Upper lobe of right lung (tissue), 1 donor: ENCODE measurements at regions not wholly inside any gene's neighbourhood (a gene's known extent, or its start where the extent isn't known, plus 50 kb on each side); places are given as distances from the start of the nearest gene placed in this dataset.

ENCODE experiments used
- ATAC-seq: fragments of 200-7000 bp; cut with Tn5 transposase; one replicate; pipeline ENCODE4 v1.9.1; 2020; ENCODE audit warnings: mild to moderate bottlenecking, moderate library complexity
- DNase-seq: peaks from one replicate; pipeline ENCODE4 v3.0.0-alpha.2; 2020
- H3K27ac ChIP-seq: fragments of 200-600 bp; one replicate; pipeline ENCODE4 v1.8.0; 2022
- H3K27me3 ChIP-seq: fragments of 200-600 bp; one replicate; pipeline ENCODE4 v1.8.0; 2022; ENCODE audit warnings: mild to moderate bottlenecking
- H3K36me3 ChIP-seq: fragments of 200-600 bp; one replicate; pipeline ENCODE4 v1.8.0; 2022
- H3K4me1 ChIP-seq: fragments of 200-600 bp; one replicate; pipeline ENCODE4 v1.8.0; 2022
- H3K4me3 ChIP-seq: fragments of 200-600 bp; one replicate; pipeline ENCODE4 v1.8.0; 2022; ENCODE audit warnings: mild to moderate bottlenecking
- H3K9me3 ChIP-seq: fragments of 200-600 bp; one replicate; pipeline ENCODE4 v1.8.0; 2022
- CTCF ChIP-seq: fragments of 200-600 bp; IDR thresholded peaks from one replicate; pipeline ENCODE4 v1.8.0; 2022; ENCODE audit warnings: antibody characterized with exemption
- intact Hi-C: fragments of 100-400 bp; cut with DNase I; formaldehyde crosslinking; loops from one replicate; pipeline ENCODE4 v1.11.0; 2022
- donor health status: DM: no; HTN: yes; CAD: no; lungs with severe emphysema.

GRCh38 chrX:39734174-39734776, 363.5 kb downstream of the BCOR start:
- no peak for TF ChIP-seq CTCF
- H3K4me1 ChIP-seq, result peaks cover 3% of the 10 kb centered on the region
- no peaks in the 10 kb centered on the region for H3K27me3 ChIP-seq
- no peak overlapping the region for H3K27ac ChIP-seq
- H3K36me3 ChIP-seq, result no peaks in the 10 kb centered on the region
- H3K9me3 ChIP-seq, result no peaks in the 10 kb centered on the region
- intact Hi-C loops, result no loop called here
- ATAC-seq (peak; percentile 53), DNase-seq (no peak)
- no peak overlapping the region for H3K4me3 ChIP-seq

GRCh38 chrX:39736216-39737211, 361.2 kb downstream of the BCOR start:
- ATAC-seq (peak; percentile 84), DNase-seq (peak; percentile 86)
- H3K9me3 ChIP-seq, result no peaks in the 10 kb centered on the region
- H3K27me3 ChIP-seq, result no peaks in the 10 kb centered on the region
- H3K4me1 ChIP-seq, result no peaks in the 10 kb centered on the region
- intact Hi-C loops, result no loop called here
- no peak overlapping the region for H3K27ac ChIP-seq
- no peaks in the 10 kb centered on the region for H3K36me3 ChIP-seq
- TF ChIP-seq CTCF, result no peak
- no peak overlapping the region for H3K4me3 ChIP-seq

GRCh38 chrX:39739585-39739984, 358.2 kb downstream of the BCOR start:
- Histone ChIP-seq H3K4me3 (no peak overlapping the region), H3K27me3 (no peaks in the 10 kb centered on the region), H3K36me3 (no peaks in the 10 kb centered on the region), H3K27ac (no peak overlapping the region), H3K9me3 (no peaks in the 10 kb centered on the region), H3K4me1 (no peaks in the 10 kb centered on the region)
- no peak for DNase-seq
- TF ChIP-seq CTCF, result no peak
- no peak for ATAC-seq
- intact Hi-C loops, result no loop called here

GRCh38 chrX:39740078-39740477, 357.7 kb downstream of the BCOR start:
- ATAC-seq, result no peak

GRCh38 chrX:39741904-39742303, 355.9 kb downstream of the BCOR start:
- Histone ChIP-seq H3K4me3 (no peak overlapping the region), H3K27me3 (no peaks in the 10 kb centered on the region), H3K27ac (no peak overlapping the region), H3K9me3 (no peaks in the 10 kb centered on the region), H3K4me1 (no peaks in the 10 kb centered on the region), H3K36me3 (no peaks in the 10 kb centered on the region)
- DNase-seq, result no peak
- TF ChIP-seq CTCF, result no peak
- ATAC-seq, result no peak
- intact Hi-C loops, result no loop called here

More at GRCh38 chrX:39740078-39740477, 357.7 kb downstream of the BCOR start:
- H3K27me3 ChIP-seq, result no peaks in the 10 kb centered on the region
- H3K4me3 ChIP-seq, result no peak overlapping the region
- DNase-seq, result no peak
- H3K27ac ChIP-seq, result no peak overlapping the region
- H3K9me3 ChIP-seq, result no peaks in the 10 kb centered on the region
- no peaks in the 10 kb centered on the region for H3K36me3 ChIP-seq
- TF ChIP-seq CTCF, result no peak
- intact Hi-C loops, result no loop called here
- no peaks in the 10 kb centered on the region for H3K4me1 ChIP-seq
